HG02973 (cell line): ENCODE measurements at regions not wholly inside any gene's neighbourhood (a gene's known extent, or its start where the extent isn't known, plus 50 kb on each side); places are given as distances from the start of the nearest gene placed in this dataset.
A peak's percentile ranks its signal among the peaks of the same experiment; 100 is the strongest.

ENCODE experiments used
- ATAC-seq: cut with Tn5 transposase; IDR thresholded peaks from one replicate; pipeline ENCODE4 v1.9.1; 2021; ENCODE audit warnings: moderate library complexity; ENCODE audit not compliant: unreplicated experiment

GRCh38 chr6:104332364-104332763 lies 527.4 kb downstream of the HACE1 start:
- no peak for ATAC-seq

- peak; percentile 60 for ATAC-seq
These were observed 533.3 kb downstream of the HACE1 start for GRCh38 chr6:104326173-104327001.

GRCh38 chr6:104325341-104326172 lies 534.2 kb downstream of the HACE1 start:
- ATAC-seq = no peak

GRCh38 chr6:104324301-104324700 lies 535.4 kb downstream of the HACE1 start:
- ATAC-seq = no peak

GRCh38 chr6:104322841-104323240 lies 536.9 kb downstream of the HACE1 start:
- no peak for ATAC-seq

- no peak for ATAC-seq
These were observed 538.4 kb downstream of the HACE1 start for GRCh38 chr6:104321301-104321700.

GRCh38 chr6:104320896-104321295 lies 538.8 kb downstream of the HACE1 start:
- ATAC-seq = no peak

- ATAC-seq = no peak
These were observed 546.9 kb downstream of the HACE1 start for GRCh38 chr6:104312851-104313250.

- no peak for ATAC-seq
These were observed 553.5 kb downstream of the HACE1 start for GRCh38 chr6:104306211-104306610.

GRCh38 chr6:104305206-104305605 lies 554.5 kb downstream of the HACE1 start:
- ATAC-seq = no peak

GRCh38 chr6:104301951-104302350 lies 557.8 kb downstream of the HACE1 start:
- no peak for ATAC-seq

- no peak for ATAC-seq
These were observed 573.1 kb downstream of the HACE1 start for GRCh38 chr6:104286641-104287040.

GRCh38 chr6:104284872-104285271 lies 574.8 kb downstream of the HACE1 start:
- ATAC-seq = no peak

GRCh38 chr6:104282581-104282980 lies 577.1 kb downstream of the HACE1 start:
- no peak for ATAC-seq

GRCh38 chr6:104281370-104281769 lies 578.3 kb downstream of the HACE1 start:
- ATAC-seq = no peak

- ATAC-seq = no peak
These were observed 591.3 kb downstream of the HACE1 start for GRCh38 chr6:104268389-104268788.

GRCh38 chr6:104266922-104267321 lies 592.8 kb downstream of the HACE1 start:
- no peak for ATAC-seq

GRCh38 chr6:104256646-104257045 lies 603.1 kb downstream of the HACE1 start:
- no peak for ATAC-seq

- no peak for ATAC-seq
These were observed 606.5 kb downstream of the HACE1 start for GRCh38 chr6:104253236-104253635.

- ATAC-seq = no peak
These were observed 607.4 kb downstream of the HACE1 start for GRCh38 chr6:104252276-104252675.

GRCh38 chr6:104251651-104252050 lies 608.1 kb downstream of the HACE1 start:
- ATAC-seq = no peak

- ATAC-seq = no peak
These were observed 618.9 kb downstream of the HACE1 start for GRCh38 chr6:104240865-104241264.
